H9 (cell line): ENCODE measurements at regions not wholly inside any gene's neighbourhood (a gene's known extent, or its start where the extent isn't known, plus 50 kb on each side); places are given as distances from the start of the nearest gene placed in this dataset.

Source experiments
- DNase-seq: peaks from one replicate; pipeline ENCODE4 v3.0.0-alpha.2; 2017
- H2AFZ ChIP-seq: one replicate; pipeline ENCODE4 v1.6.1; 2013; ENCODE audit warnings: mild to moderate bottlenecking, low read length, control low read depth, moderate library complexity
- H2AK5ac ChIP-seq: 2 replicates; pipeline ENCODE4 v1.6.1; 2013; ENCODE audit warnings: low read length, control low read depth, mixed read lengths; ENCODE audit not compliant: insufficient read length
- H2BK120ac ChIP-seq: one replicate; pipeline ENCODE4 v1.6.1; 2013; ENCODE audit warnings: low read depth, mild to moderate bottlenecking, low read length, control low read depth, inconsistent platforms; ENCODE audit not compliant: poor library complexity, severe bottlenecking
- H2BK12ac ChIP-seq: 2 replicates; pipeline ENCODE4 v1.6.1; 2013; ENCODE audit warnings: low read length, control low read depth, mixed read lengths, low read depth; ENCODE audit not compliant: insufficient read length
- H2BK15ac ChIP-seq: 2 replicates; pipeline ENCODE4 v1.6.1; 2013; ENCODE audit warnings: low read depth, low read length, control low read depth
- H2BK20ac ChIP-seq: one replicate; pipeline ENCODE4 v1.6.1; 2013; ENCODE audit warnings: low read depth, mild to moderate bottlenecking, low read length, control low read depth, inconsistent platforms; ENCODE audit not compliant: poor library complexity, severe bottlenecking
- H2BK5ac ChIP-seq: 2 replicates; pipeline ENCODE4 v1.6.1; 2013; ENCODE audit warnings: low read length, control low read depth, mixed read lengths; ENCODE audit not compliant: insufficient read length
- H3K14ac ChIP-seq: 2 replicates; pipeline ENCODE4 v1.6.1; 2013; ENCODE audit warnings: low read length, control low read depth; ENCODE audit not compliant: insufficient read depth
- H3K18ac ChIP-seq: 2 replicates; pipeline ENCODE4 v1.6.1; 2013; ENCODE audit warnings: low read depth, mild to moderate bottlenecking, mixed read lengths, low read length, control low read depth; ENCODE audit not compliant: insufficient read length
- H3K23ac ChIP-seq: 2 replicates; pipeline ENCODE4 v1.6.1; 2013; ENCODE audit warnings: low read length, control low read depth, mixed read lengths, low read depth; ENCODE audit not compliant: insufficient read length
- H3K23me2 ChIP-seq: 2 replicates; pipeline ENCODE4 v1.6.1; 2013; ENCODE audit warnings: low read depth, mild to moderate bottlenecking, mixed read lengths, low read length, control low read depth; ENCODE audit not compliant: insufficient read length, poor library complexity, severe bottlenecking
- H3K27ac ChIP-seq: 2 replicates; pipeline ENCODE4 v1.5.1; 2013; ENCODE audit warnings: low read length, control low read depth, mixed read lengths, low read depth; ENCODE audit not compliant: insufficient read length
- H3K27me3 ChIP-seq: 2 replicates; pipeline ENCODE4 v1.6.1; 2013; ENCODE audit warnings: low read length, control low read depth, inconsistent platforms; ENCODE audit not compliant: insufficient read depth
- H3K4ac ChIP-seq: 2 replicates; pipeline ENCODE4 v1.6.1; 2013; ENCODE audit warnings: low read depth, mild to moderate bottlenecking, control low read depth, inconsistent platforms, low read length, moderate library complexity
- H3K4me1 ChIP-seq: 2 replicates; pipeline ENCODE4 v1.6.1; 2013; ENCODE audit warnings: low read length, control low read depth, inconsistent platforms; ENCODE audit not compliant: insufficient read depth
- H3K4me2 ChIP-seq: 2 replicates; pipeline ENCODE4 v1.6.1; 2013; ENCODE audit warnings: low read length, control low read depth, mixed read lengths; ENCODE audit not compliant: insufficient read length, insufficient read depth
- H3K56ac ChIP-seq: 2 replicates; pipeline ENCODE4 v1.6.1; 2013; ENCODE audit warnings: low read depth, mild to moderate bottlenecking, mixed read lengths, low read length, control low read depth; ENCODE audit not compliant: insufficient read length
- H3K79me1 ChIP-seq: 2 replicates; pipeline ENCODE4 v1.6.1; 2013; ENCODE audit warnings: low read depth, mild to moderate bottlenecking, moderate library complexity, low read length, control low read depth, inconsistent platforms; ENCODE audit not compliant: insufficient read depth, poor library complexity, severe bottlenecking
- H3K79me2 ChIP-seq: 2 replicates; pipeline ENCODE4 v1.6.1; 2013; ENCODE audit warnings: low read length, control low read depth, inconsistent platforms; ENCODE audit not compliant: insufficient read depth
- H3K9ac ChIP-seq: 2 replicates; pipeline ENCODE4 v1.6.1; 2013; ENCODE audit warnings: low read length, control low read depth, mixed read lengths; ENCODE audit not compliant: insufficient read length; ENCODE audit errors: extremely low read depth
- H3K9me3 ChIP-seq: one replicate; pipeline ENCODE4 v1.6.1; 2013; ENCODE audit warnings: low read depth, low read length, inconsistent platforms; ENCODE audit not compliant: control insufficient read depth
- H3T11ph ChIP-seq: one replicate; pipeline ENCODE4 v1.6.1; 2013; ENCODE audit warnings: mild to moderate bottlenecking, low read length, control low read depth, inconsistent platforms
- H4K20me1 ChIP-seq: one replicate; pipeline ENCODE4 v1.6.1; 2013; ENCODE audit not compliant: control insufficient read depth, insufficient read length, insufficient read depth
- H4K5ac ChIP-seq: 2 replicates; pipeline ENCODE4 v1.6.1; 2013; ENCODE audit warnings: low read depth, mild to moderate bottlenecking, mixed read lengths, low read length, control low read depth; ENCODE audit not compliant: insufficient read length
- H4K8ac ChIP-seq: replicated peaks from 2 replicates; pipeline ENCODE4 v1.6.1; 2013; ENCODE audit warnings: low read length, control low read depth, mixed read lengths, low read depth; ENCODE audit not compliant: insufficient read length
- H4K91ac ChIP-seq: 2 replicates; pipeline ENCODE4 v1.6.1; 2013; ENCODE audit warnings: low read depth, mild to moderate bottlenecking, moderate library complexity, mixed read lengths, low read length, control low read depth; ENCODE audit not compliant: insufficient read length
- H3K27ac Mint-ChIP-seq, 3 experiments: 2 replicates in 2 of 3; 3 replicates in 1 of 3; pipeline ENCODE4 v1.8.0; 2020 to 2021; ENCODE audit warnings: mixed read lengths in 3 of 3, mild to moderate bottlenecking in 1 of 3, moderate library complexity in 1 of 3
- H3K27me3 Mint-ChIP-seq: 2 replicates; pipeline ENCODE4 v1.8.0; 2021; ENCODE audit warnings: low read depth, mild to moderate bottlenecking, moderate library complexity, mixed read lengths
- H3K36me3 Mint-ChIP-seq, 3 experiments: 2 replicates in 2 of 3; 3 replicates in 1 of 3; pipeline ENCODE4 v1.8.0; 2020 to 2021; ENCODE audit warnings: low read depth in 3 of 3, mixed read lengths in 3 of 3; ENCODE audit not compliant: insufficient read depth in 1 of 3
- H3K4me1 Mint-ChIP-seq, 2 experiments: 2 replicates each; pipeline ENCODE4 v1.8.0; 2020; ENCODE audit warnings: mixed read lengths in 2 of 2
- H3K4me3 Mint-ChIP-seq, 2 experiments: 2 replicates in 1 of 2; 3 replicates in 1 of 2; pipeline ENCODE4 v1.8.0; 2020 to 2021; ENCODE audit warnings: mild to moderate bottlenecking in 2 of 2, mixed read lengths in 2 of 2, moderate library complexity in 1 of 2
- H3K9me3 Mint-ChIP-seq, 2 experiments: 2 replicates in 1 of 2; 3 replicates in 1 of 2; pipeline ENCODE4 v1.8.0; 2020; ENCODE audit warnings: mild to moderate bottlenecking in 2 of 2, mixed read lengths in 2 of 2, moderate library complexity in 1 of 2
- WGBS: extraction: QIAGEN DNeasy Blood & Tissue Kit; methylation state at CpG from one replicate; pipeline ENCODE4 v1.1.7; 2013; ENCODE audit warnings: missing lambda C conversion rate, low lambda C conversion rate, mixed read lengths; ENCODE audit not compliant: insufficient read length; ENCODE audit errors: extremely low coverage; 5-methylcytosine and 5-hydroxymethylcytosine counted together
- TF ChIP-seq, protein P1 (sequence below): fragments of 200-600 bp; sonication (generic); conservative IDR thresholded peaks from 3 replicates; pipeline ENCODE4 v1.8.0; 2021; ENCODE audit warnings: antibody characterized with exemption, mild to moderate bottlenecking

DNA sequence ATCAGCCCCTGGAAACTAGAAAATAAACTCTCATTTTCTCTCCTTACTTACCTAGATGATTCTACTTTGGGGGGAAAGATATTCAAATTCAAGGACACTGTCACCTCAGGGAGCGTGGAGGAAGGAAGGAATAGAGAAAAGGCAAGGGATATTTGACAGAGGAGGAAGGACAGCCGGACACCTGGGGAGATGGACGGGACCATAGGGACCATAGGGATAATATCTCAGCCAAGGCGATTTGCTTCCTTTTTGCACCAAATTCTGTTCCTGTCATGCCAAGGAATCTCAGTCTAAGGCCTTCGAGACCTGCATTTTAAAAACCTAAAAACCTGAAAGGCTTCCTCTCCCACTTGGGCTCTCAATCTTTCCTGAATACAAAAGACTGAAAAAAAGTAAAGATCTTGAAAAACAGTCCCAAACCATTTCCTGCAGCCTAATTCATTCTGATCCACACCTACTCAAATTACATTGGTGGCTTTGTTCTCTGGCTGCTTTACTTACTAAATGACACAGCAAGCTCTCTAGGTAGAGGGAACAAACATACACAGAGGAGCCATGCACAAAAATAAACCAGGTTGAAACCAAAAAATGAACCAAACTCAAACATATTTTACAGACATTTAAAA is 73.9 kb upstream of the SLC24A5 start:
- no peak overlapping the region for H3T11ph ChIP-seq
- no peak overlapping the region for H2BK120ac ChIP-seq
- no peak overlapping the region for H3K14ac ChIP-seq
- H4K5ac ChIP-seq: no peak overlapping the region
- H3K4me1 ChIP-seq: peaks cover 2% of the 10 kb centered on the region; the same call in 1 of the 2 replicates
- H3K23ac ChIP-seq: no peak overlapping the region
- H2BK20ac ChIP-seq: no peak overlapping the region
- no peaks in the 10 kb centered on the region for H3K9me3 ChIP-seq
- no peak overlapping the region for H2BK12ac ChIP-seq
- H3K23me2 ChIP-seq: no peaks in the 10 kb centered on the region
- no peaks in the 10 kb centered on the region for H4K20me1 ChIP-seq
- no peak overlapping the region for H3K4ac ChIP-seq
- peak overlapping the region; percentile 92 for H3K27ac ChIP-seq
- H3K4me3 Mint-ChIP-seq: peak overlapping the region in 1 of 2 experiments; percentile 33; a peak in 1 of 5 replicates
- H3K9me3 Mint-ChIP-seq: peaks cover 3 to 11% of the 10 kb centered on the region in 2 experiments; a peak in 4 of 5 replicates
- no peaks in the 10 kb centered on the region for H3K79me2 ChIP-seq
- H2AK5ac ChIP-seq: no peak overlapping the region
- TF ChIP-seq, protein P1, sequence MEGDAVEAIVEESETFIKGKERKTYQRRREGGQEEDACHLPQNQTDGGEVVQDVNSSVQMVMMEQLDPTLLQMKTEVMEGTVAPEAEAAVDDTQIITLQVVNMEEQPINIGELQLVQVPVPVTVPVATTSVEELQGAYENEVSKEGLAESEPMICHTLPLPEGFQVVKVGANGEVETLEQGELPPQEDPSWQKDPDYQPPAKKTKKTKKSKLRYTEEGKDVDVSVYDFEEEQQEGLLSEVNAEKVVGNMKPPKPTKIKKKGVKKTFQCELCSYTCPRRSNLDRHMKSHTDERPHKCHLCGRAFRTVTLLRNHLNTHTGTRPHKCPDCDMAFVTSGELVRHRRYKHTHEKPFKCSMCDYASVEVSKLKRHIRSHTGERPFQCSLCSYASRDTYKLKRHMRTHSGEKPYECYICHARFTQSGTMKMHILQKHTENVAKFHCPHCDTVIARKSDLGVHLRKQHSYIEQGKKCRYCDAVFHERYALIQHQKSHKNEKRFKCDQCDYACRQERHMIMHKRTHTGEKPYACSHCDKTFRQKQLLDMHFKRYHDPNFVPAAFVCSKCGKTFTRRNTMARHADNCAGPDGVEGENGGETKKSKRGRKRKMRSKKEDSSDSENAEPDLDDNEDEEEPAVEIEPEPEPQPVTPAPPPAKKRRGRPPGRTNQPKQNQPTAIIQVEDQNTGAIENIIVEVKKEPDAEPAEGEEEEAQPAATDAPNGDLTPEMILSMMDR: no peak
- peaks cover 25 to 29% of the 10 kb centered on the region in 2 experiments for H3K4me1 Mint-ChIP-seq
- H3K18ac ChIP-seq: peak overlapping the region; percentile 4
- no peak overlapping the region for H2AFZ ChIP-seq
- H3K27me3 Mint-ChIP-seq: no peaks in the 10 kb centered on the region
- H3K9ac ChIP-seq: no peak overlapping the region
- H4K8ac ChIP-seq: no peak overlapping the region
- H3K36me3 Mint-ChIP-seq: no peaks in the 10 kb centered on the region; a peak in 4 of 7 replicates
- H4K91ac ChIP-seq: no peak overlapping the region
- peak overlapping the region; percentile 52 to 89 (median 88); a peak in 6 of 7 replicates for H3K27ac Mint-ChIP-seq
- H2BK15ac ChIP-seq: no peak overlapping the region
- H3K79me1 ChIP-seq: no peaks in the 10 kb centered on the region
- no peak overlapping the region for H2BK5ac ChIP-seq
- WGBS: no CpG with 5 or more reads among the region's 5 CpGs
- H3K4me2 ChIP-seq: peak overlapping the region; percentile 54
- no peak overlapping the region for H3K56ac ChIP-seq
- no peaks in the 10 kb centered on the region for H3K27me3 ChIP-seq
- DNase-seq: no peak
